RCC 7860 (cell line): ENCODE measurements at regions not wholly inside any gene's neighbourhood (a gene's known extent, or its start where the extent isn't known, plus 50 kb on each side); places are given as distances from the start of the nearest gene placed in this dataset.

Experiments
- DNase-seq: peaks from one replicate; pipeline ENCODE4 v3.0.0-alpha.2; 2015; ENCODE audit warnings: low spot score
- FAIRE-seq: peaks from 2 replicates; lab custom pipeline; 2012; peaks lifted over from hg19 to GRCh38; lab: Jason Lieb, UNC

- no peak for DNase-seq
- FAIRE-seq, result no peak
Observed at GRCh38 chr13:76715075-76715474, 171.1 kb downstream of the KCTD12 start.

GRCh38 chr13:76713280-76713679, 172.9 kb downstream of the KCTD12 start:
- FAIRE-seq, result no peak

GRCh38 chr13:76711550-76712182, 174.5 kb downstream of the KCTD12 start:
- no peak for FAIRE-seq
- peak; percentile 10 for DNase-seq

More at GRCh38 chr13:76713280-76713679, 172.9 kb downstream of the KCTD12 start:
- no peak for DNase-seq

- DNase-seq (no peak), FAIRE-seq (no peak)
Observed at GRCh38 chr13:76709851-76710250, 176.4 kb downstream of the KCTD12 start.

GRCh38 chr13:76708138-76708688, 178.0 kb downstream of the KCTD12 start:
- no peak for FAIRE-seq
- DNase-seq, result no peak

- no peak for FAIRE-seq
Observed at GRCh38 chr13:76707360-76707759, 178.8 kb downstream of the KCTD12 start.

GRCh38 chr13:76703621-76704288, 182.4 kb downstream of the KCTD12 start:
- no peak for DNase-seq
- FAIRE-seq, result no peak

More at GRCh38 chr13:76707360-76707759, 178.8 kb downstream of the KCTD12 start:
- no peak for DNase-seq

- DNase-seq (no peak), FAIRE-seq (no peak)
Observed at GRCh38 chr13:76703216-76703615, 183.0 kb downstream of the KCTD12 start.

GRCh38 chr13:76697288-76697687, 188.9 kb downstream of the KCTD12 start:
- no peak for DNase-seq
- no peak for FAIRE-seq

GRCh38 chr13:76696370-76696769, 189.8 kb downstream of the KCTD12 start:
- FAIRE-seq, result no peak
- DNase-seq, result no peak

- DNase-seq (no peak), FAIRE-seq (no peak)
Observed at GRCh38 chr13:76693086-76693485, 193.1 kb downstream of the KCTD12 start.

GRCh38 chr13:76692346-76692745, 193.9 kb downstream of the KCTD12 start:
- no peak for DNase-seq
- FAIRE-seq, result no peak

GRCh38 chr13:76690611-76691010, 195.6 kb downstream of the KCTD12 start:
- FAIRE-seq (no peak), DNase-seq (no peak)

GRCh38 chr13:76687467-76687866, 198.7 kb downstream of the KCTD12 start:
- DNase-seq (no peak), FAIRE-seq (no peak)

GRCh38 chr13:76685938-76686337, 200.3 kb downstream of the KCTD12 start:
- DNase-seq (no peak), FAIRE-seq (no peak)

- DNase-seq (no peak), FAIRE-seq (no peak)
Observed at GRCh38 chr13:76684336-76684735, 201.9 kb downstream of the KCTD12 start.

GRCh38 chr13:76683854-76684253, 202.4 kb downstream of the KCTD12 start:
- no peak for FAIRE-seq
- DNase-seq, result no peak

GRCh38 chr13:76683168-76683567, 203.0 kb downstream of the KCTD12 start:
- FAIRE-seq (no peak), DNase-seq (no peak)

- no peak for FAIRE-seq
- DNase-seq, result no peak
Observed at GRCh38 chr13:76680112-76680511, 206.1 kb downstream of the KCTD12 start.

- FAIRE-seq (no peak), DNase-seq (no peak)
Observed at GRCh38 chr13:76677043-76677442, 209.2 kb downstream of the KCTD12 start.

GRCh38 chr13:76672420-76672819, 213.8 kb downstream of the KCTD12 start:
- DNase-seq (no peak), FAIRE-seq (no peak)

GRCh38 chr13:76668716-76669115, 217.5 kb downstream of the KCTD12 start:
- DNase-seq (no peak), FAIRE-seq (no peak)
